ENCODE measurements at regions not wholly inside any gene's neighbourhood (a gene's known extent, or its start where the extent isn't known, plus 50 kb on each side); places are given as distances from the start of the nearest gene placed in this dataset.
"Not testable (repeated sequence)": the region's sequence is repeated elsewhere in the genome, so short reads cannot be mapped to it uniquely, and the experiment has no call there.

DNA sequence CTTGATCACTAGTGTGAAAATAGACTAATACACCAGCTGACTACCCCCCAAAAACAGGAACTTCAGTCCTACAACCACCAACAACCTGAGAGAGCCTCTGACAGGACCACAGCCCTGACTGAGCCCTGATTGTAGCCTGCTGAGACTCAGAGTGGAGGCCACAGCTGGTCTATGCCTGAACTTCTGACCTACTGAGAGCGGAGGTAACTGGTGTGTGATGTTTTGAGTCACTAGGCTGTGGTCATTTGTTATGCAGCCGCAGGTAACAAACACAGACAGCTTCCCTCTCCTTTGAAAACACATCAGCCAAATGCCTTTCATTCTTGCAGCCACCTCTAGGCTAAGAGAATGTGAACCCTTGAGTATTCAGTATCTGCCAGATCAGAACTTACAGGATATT, 631.1 kb downstream of the PRIM2 start:
- H2AFZ ChIP-seq (ENCODE audit: low read length); FAIRE-seq; CTCF ChIA-PET (ENCODE audit: partially characterized antibody); H3K23me2 ChIP-seq (ENCODE audit: low read depth, low read length); H2BK120ac ChIP-seq (replicated peaks; ENCODE audit: low read depth, low read length); DNase-seq (ENCODE audit: low read depth in 1 of 2, low spot score in 2 of 2); H4K20me1 ChIP-seq (replicated peaks in 1 of 2; ENCODE audit: control insufficient read depth in 1 of 2, insufficient read depth in 2 of 2, low read length in 2 of 2); H3K14ac ChIP-seq (ENCODE audit: insufficient read length); H3K4me1 ChIP-seq (replicated peaks in 1 of 4; ENCODE audit: control insufficient read depth in 3 of 4, insufficient read depth in 4 of 4, low read length in 3 of 4); H3K18ac ChIP-seq (ENCODE audit: extremely low read depth, low read length); H2BK5ac ChIP-seq (ENCODE audit: low read depth, low read length); H3K79me1 ChIP-seq (ENCODE audit: low read depth, low read length); H3K23ac ChIP-seq (ENCODE audit: insufficient read length); H3K9me3 ChIP-seq (ENCODE audit: insufficient read depth in 2 of 2, low read depth in 1 of 2, low read length in 1 of 2); H2AK5ac ChIP-seq (ENCODE audit: low read depth, low read length); H2BK12ac ChIP-seq (ENCODE audit: low read depth, low read length); H3K27ac ChIP-seq (ENCODE audit: low read depth, low read length); H2BK20ac ChIP-seq (ENCODE audit: low read length); H3K4ac ChIP-seq (replicated peaks; ENCODE audit: insufficient read length, low read depth, low read length); H3K56ac ChIP-seq (replicated peaks; ENCODE audit: insufficient read length, low read depth, low read length); H4K5ac ChIP-seq (ENCODE audit: insufficient read length, low read depth, low read length); H3K27me3 ChIP-seq (replicated peaks in 1 of 4; ENCODE audit: control insufficient read depth in 3 of 4, extremely low read depth in 1 of 4, insufficient read depth in 3 of 4, low read length in 3 of 4); H3K4me2 ChIP-seq (ENCODE audit: insufficient read depth in 1 of 2, low read depth in 2 of 2, low read length in 2 of 2); H4K91ac ChIP-seq (replicated peaks; ENCODE audit: insufficient read length, low read length); H3K4me3 ChIP-seq (ENCODE audit: extremely low read depth in 1 of 4, insufficient read depth in 2 of 4, low read depth in 3 of 4, low read length in 4 of 4); H3K79me2 ChIP-seq (ENCODE audit: control insufficient read depth in 1 of 2, insufficient read depth in 2 of 2, low read length in 2 of 2); POLR2A ChIA-PET (ENCODE audit: partially characterized antibody); H2BK15ac ChIP-seq (ENCODE audit: low read length); H3K36me3 ChIP-seq (ENCODE audit: control insufficient read depth in 2 of 4, insufficient read depth in 4 of 4, low read length in 3 of 4); H3K9ac ChIP-seq (replicated peaks in 1 of 4; ENCODE audit: extremely low read depth in 1 of 4, low read depth in 3 of 4, low read length in 3 of 4); H4K8ac ChIP-seq (ENCODE audit: extremely low read depth, insufficient read depth, low read length): not testable (repeated sequence)
- WGBS, 2 experiments (ENCODE audit: extremely low coverage in 1 of 2, insufficient coverage in 1 of 2, insufficient read length in 1 of 2, insufficient replicate concordance in 2 of 2, low coverage in 1 of 2, low lambda C conversion rate in 2 of 2, missing lambda C conversion rate in 1 of 2): 100% methylated on average over 2 of the region's 2 CpGs; no CpG with 5 or more reads in 1 of the 2 experiments

GRCh38 chr6:57950430-57950829, 633.0 kb downstream of the PRIM2 start:
- H3K23me2 ChIP-seq (ENCODE audit: low read depth, low read length); DNase-seq (ENCODE audit: low read depth in 1 of 2, low spot score in 2 of 2); H2AK5ac ChIP-seq (ENCODE audit: low read depth, low read length); H3K9ac ChIP-seq (replicated peaks in 1 of 4; ENCODE audit: extremely low read depth in 1 of 4, low read depth in 3 of 4, low read length in 3 of 4); H2BK20ac ChIP-seq (ENCODE audit: low read length); H2BK5ac ChIP-seq (ENCODE audit: low read depth, low read length); H3K79me1 ChIP-seq (ENCODE audit: low read depth, low read length); H4K91ac ChIP-seq (replicated peaks; ENCODE audit: insufficient read length, low read length); H2BK120ac ChIP-seq (replicated peaks; ENCODE audit: low read depth, low read length); H3K27me3 ChIP-seq (replicated peaks in 1 of 4; ENCODE audit: control insufficient read depth in 3 of 4, extremely low read depth in 1 of 4, insufficient read depth in 3 of 4, low read length in 3 of 4); H3K4me1 ChIP-seq (replicated peaks in 1 of 4; ENCODE audit: control insufficient read depth in 3 of 4, insufficient read depth in 4 of 4, low read length in 3 of 4); H3K4me3 ChIP-seq (ENCODE audit: extremely low read depth in 1 of 4, insufficient read depth in 2 of 4, low read depth in 3 of 4, low read length in 4 of 4); H3K4ac ChIP-seq (replicated peaks; ENCODE audit: insufficient read length, low read depth, low read length); H3K56ac ChIP-seq (replicated peaks; ENCODE audit: insufficient read length, low read depth, low read length); H3K18ac ChIP-seq (ENCODE audit: extremely low read depth, low read length); H3K79me2 ChIP-seq (ENCODE audit: control insufficient read depth in 1 of 2, insufficient read depth in 2 of 2, low read length in 2 of 2); H3K4me2 ChIP-seq (ENCODE audit: insufficient read depth in 1 of 2, low read depth in 2 of 2, low read length in 2 of 2); H4K8ac ChIP-seq (ENCODE audit: extremely low read depth, insufficient read depth, low read length); H3K36me3 ChIP-seq (ENCODE audit: control insufficient read depth in 2 of 4, insufficient read depth in 4 of 4, low read length in 3 of 4); POLR2A ChIA-PET (ENCODE audit: partially characterized antibody); CTCF ChIA-PET (ENCODE audit: partially characterized antibody); H2BK12ac ChIP-seq (ENCODE audit: low read depth, low read length); H3K9me3 ChIP-seq (ENCODE audit: insufficient read depth in 2 of 2, low read depth in 1 of 2, low read length in 1 of 2); H4K20me1 ChIP-seq (replicated peaks in 1 of 2; ENCODE audit: control insufficient read depth in 1 of 2, insufficient read depth in 2 of 2, low read length in 2 of 2); H4K5ac ChIP-seq (ENCODE audit: insufficient read length, low read depth, low read length); H2BK15ac ChIP-seq (ENCODE audit: low read length); FAIRE-seq; H2AFZ ChIP-seq (ENCODE audit: low read length); H3K23ac ChIP-seq (ENCODE audit: insufficient read length); H3K14ac ChIP-seq (ENCODE audit: insufficient read length); H3K27ac ChIP-seq (ENCODE audit: low read depth, low read length): not testable (repeated sequence)
- 78% methylated on average over 4 of the region's 4 CpGs; no CpG with 5 or more reads in 1 of the 2 experiments for WGBS, 2 experiments (ENCODE audit: extremely low coverage in 1 of 2, insufficient coverage in 1 of 2, insufficient read length in 1 of 2, insufficient replicate concordance in 2 of 2, low coverage in 1 of 2, low lambda C conversion rate in 2 of 2, missing lambda C conversion rate in 1 of 2)
